NOMO-1 (cell line): ENCODE measurements at regions not wholly inside any gene's neighbourhood (a gene's known extent, or its start where the extent isn't known, plus 50 kb on each side); places are given as distances from the start of the nearest gene placed in this dataset.

Experiments
- DNase-seq, 2 experiments: peaks; one replicate each; lab custom pipeline; 2025; ENCODE audit not compliant: unreplicated experiment in 2 of 2; lab: John Stamatoyannopoulos, UW

- DNase-seq = no peak
Measured at GRCh38 chr10:131683281-131683861, 217.4 kb upstream of the PPP2R2D start.

- no peak for DNase-seq
Measured at GRCh38 chr10:131683941-131684340, 216.9 kb upstream of the PPP2R2D start.

GRCh38 chr10:131685007-131685406, 215.8 kb upstream of the PPP2R2D start:
- DNase-seq = no peak

DNA sequence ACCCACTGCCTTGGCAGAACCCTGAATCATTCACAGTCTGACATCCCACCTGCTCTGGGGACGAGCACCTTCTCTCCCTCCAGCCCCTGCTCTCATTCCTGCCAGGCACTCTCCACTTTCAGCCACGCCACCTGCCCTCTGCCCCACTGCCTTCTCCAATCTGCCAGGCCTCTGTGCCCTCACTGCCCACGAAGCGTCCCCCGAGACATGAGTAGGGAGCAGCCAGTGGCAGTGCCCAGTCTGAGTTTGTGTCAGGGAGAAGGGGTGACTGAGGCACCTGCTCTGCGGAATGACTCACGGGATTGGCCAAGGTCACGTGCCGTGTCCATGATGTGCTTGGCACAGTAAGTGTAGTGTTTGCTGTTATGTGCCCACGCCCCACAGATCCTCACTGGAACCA, 215.2 kb upstream of the PPP2R2D start:
- no peak for DNase-seq

DNA sequence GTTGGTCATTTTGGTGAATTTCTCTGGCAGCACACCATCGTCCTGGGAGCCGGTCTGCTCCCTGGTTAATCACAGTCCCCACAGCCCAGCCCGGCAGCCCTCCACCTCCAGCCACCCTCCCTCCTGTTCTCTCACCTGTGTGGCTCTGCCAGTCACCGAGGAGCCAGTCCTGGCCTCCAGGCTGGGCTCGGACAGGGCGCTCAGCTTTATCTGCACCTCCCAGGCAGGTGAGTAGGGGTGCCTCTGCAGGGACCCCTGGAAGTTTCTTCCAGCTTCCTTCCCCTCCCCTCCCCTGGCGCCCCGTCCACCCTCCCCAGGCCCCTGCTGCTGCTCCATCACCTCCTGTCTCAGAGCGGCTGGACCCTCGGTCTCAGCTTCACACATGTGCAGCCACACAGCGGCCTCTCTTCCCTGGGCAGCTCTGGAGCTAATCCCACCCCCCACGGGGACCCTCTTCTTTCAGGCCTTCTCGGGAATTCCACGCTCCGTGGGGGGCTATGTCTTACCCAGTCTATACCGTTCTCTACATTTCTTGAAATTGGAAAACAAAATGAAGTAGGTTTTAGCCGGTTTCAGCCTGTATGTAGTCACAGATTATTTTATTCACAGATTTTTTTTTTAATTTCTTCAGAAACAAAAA, 213.9 kb upstream of the PPP2R2D start:
- no peak for DNase-seq

- no peak for DNase-seq
Measured at GRCh38 chr10:131688304-131688703, 212.5 kb upstream of the PPP2R2D start.

DNA sequence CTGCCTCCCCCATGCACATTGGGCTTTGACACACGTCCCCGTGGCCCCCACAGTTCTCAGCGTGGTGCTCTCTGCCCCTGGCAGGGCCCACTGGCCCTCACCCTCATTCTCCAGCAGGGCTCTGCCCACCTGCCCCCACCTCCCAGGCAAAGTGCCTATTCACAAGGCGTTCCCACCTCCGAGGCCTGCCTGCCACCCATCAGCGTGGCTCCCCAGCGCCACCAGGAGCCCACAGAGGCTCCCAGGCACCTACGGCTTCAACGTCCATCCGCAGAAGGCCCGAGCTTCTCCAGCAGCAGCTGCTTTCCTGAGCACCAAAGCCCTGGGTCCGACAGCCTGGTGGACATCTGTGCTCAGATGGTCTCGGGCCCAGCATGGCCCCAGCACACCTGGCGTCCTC, 211.8 kb upstream of the PPP2R2D start:
- no peak for DNase-seq

DNA sequence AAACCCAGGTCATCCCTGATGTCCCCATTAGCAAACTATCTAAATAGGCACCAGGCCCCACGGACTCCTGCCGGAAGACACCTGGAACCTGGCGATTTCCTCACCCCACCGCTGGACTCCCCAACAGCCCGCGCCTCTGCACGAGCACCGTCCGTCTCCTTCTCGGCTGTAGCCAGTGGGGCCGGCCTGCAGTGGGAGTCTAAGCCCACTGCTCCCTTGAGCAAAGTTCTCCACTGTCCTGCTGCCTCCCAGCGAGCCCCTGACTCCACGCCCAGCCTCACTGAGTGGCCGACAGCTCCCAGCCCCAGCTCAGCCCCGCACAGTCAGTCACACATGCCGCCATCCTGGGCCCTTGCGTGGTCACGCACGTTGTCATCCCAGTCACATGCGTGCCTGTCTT, 211.3 kb upstream of the PPP2R2D start:
- DNase-seq = no peak

DNA sequence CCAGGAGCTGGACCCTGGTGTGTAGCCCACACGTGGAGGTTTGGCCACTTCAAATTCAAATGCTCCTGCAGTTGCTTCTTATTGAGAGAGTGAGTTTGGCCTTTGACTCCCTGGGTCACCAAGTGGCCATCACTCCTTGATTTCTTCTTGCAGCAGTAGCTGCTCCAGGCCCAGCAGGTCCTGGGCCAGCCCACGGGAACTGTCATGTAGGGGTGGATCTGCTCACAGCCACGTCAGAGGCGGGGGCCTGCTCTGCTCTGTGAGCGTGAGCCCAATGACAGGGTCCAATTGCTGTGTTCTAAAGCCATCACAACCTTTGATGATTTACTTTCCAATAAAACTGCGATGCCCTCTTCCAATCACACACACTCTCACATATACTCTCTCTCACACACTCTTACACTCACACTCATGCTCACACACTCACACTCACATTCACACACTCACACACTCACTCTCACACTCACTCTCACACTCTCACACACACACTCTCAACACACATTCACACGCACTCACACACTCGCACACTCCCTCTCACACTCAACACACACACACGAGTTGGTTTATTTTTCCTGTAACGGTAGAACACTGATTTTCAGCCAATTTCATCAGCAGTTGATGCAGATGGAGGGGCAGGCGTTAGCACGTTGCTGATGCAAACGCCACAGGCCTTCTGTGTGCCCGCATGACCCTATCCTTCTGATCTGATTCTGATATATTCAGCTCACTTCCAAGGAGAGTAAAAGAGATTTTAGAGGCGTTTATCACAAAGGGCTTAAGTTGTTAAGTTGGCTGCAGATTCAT, 210.7 kb upstream of the PPP2R2D start:
- no peak for DNase-seq

DNA sequence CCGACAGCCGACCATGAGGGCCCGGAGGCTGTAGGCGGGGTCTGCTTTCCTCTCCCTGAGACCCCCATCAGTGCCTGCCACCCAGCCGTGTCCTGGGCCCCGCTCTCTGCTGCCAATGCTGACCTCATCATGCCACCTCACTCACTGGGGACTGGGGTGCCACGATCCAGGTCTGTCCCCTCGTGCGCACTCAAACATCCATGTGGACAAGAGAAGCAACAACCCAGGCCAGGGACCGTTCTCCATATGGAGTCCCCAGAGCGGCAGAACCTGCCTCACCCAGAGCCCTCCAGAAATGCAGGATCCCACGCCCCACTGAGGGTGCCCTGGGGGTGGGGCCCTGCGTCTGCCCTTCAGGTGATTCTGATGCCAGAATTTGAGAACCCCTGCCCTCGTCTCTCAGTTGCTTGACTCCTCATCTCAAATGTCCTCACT, 210.0 kb upstream of the PPP2R2D start:
- DNase-seq = no peak

GRCh38 chr10:131691481-131692090, 209.2 kb upstream of the PPP2R2D start:
- DNase-seq = no peak

DNA sequence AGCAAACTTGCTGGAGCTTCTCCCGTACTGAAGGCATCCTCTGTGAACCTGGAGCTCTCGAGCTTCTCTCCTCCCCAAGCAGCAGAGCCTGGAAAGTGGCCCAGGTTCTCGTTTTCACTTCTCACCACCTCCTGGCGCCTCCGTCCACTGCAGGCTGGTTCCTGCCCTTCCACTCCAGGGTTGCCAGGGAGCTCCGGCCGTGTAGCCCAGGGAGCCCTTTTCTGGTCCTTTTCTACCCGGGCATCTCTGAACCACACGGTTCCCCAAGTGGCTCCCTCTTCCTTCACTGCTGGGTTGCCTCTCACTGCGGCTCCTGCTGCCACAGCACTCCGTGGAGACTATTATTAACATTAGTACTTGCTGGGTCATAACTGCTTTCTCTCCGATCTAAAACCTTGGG, 208.6 kb upstream of the PPP2R2D start:
- DNase-seq = no peak

DNA sequence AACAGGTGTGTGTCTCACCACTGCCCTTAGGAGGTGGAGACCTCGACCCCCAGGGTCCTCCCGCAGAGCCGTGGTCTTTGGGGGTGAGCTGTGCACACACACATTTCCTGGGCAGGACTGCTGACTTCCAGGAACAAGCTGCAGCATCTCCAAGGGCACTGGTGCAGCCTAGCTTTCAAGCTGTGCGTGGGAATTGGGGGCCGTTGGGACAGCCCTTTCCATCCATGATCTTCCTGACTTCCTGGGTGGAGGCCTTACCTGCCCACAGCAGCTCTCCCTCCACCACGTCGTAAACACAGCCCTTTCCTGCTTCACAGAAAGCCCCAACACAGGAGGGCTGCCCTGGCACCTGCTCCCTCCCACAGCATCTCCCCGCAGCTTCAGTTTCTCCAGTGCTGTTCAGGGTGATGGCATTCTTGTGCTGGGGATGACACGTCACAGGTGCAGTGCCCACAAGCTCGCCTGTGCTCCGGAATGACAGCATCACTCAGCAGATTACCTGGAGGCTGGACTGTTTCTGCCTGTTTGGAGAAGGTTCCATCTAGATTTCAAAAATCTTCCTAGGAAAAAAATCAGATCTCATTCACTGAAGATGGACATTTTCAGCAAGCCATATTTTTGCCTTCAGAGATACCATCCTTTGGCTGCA, 208.0 kb upstream of the PPP2R2D start:
- DNase-seq = no peak

GRCh38 chr10:131693766-131694165, 207.0 kb upstream of the PPP2R2D start:
- DNase-seq = no peak

DNA sequence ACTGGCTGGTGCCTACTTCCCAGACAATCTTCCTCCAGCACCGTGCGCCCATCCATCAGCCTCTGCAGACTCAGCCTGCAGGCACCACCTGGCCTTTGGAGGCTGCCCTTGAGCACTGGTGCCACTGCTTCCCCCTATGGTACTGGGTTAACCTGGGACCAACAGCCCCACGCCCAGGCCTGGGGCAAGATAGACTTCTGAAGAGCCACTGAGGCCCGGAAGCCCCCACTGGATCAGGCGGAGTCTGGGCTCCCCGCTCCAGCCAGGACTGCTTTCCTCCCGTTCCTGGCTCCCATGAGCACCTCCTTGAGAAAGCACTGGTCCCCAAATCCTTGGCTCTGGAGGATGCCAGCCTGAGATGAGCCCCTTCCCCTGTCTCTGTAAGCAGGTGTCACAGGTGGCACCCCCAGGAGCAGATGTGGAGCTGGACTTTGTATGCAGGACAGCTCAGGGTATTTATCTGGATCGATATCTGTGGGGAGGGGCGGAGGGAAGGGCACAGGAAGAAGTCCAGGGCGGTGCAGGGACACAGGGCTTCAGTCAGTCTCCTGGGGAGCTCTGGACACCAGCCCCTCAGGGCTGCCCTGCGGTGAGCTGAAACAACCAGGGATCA, 206.5 kb upstream of the PPP2R2D start:
- DNase-seq = no peak

DNA sequence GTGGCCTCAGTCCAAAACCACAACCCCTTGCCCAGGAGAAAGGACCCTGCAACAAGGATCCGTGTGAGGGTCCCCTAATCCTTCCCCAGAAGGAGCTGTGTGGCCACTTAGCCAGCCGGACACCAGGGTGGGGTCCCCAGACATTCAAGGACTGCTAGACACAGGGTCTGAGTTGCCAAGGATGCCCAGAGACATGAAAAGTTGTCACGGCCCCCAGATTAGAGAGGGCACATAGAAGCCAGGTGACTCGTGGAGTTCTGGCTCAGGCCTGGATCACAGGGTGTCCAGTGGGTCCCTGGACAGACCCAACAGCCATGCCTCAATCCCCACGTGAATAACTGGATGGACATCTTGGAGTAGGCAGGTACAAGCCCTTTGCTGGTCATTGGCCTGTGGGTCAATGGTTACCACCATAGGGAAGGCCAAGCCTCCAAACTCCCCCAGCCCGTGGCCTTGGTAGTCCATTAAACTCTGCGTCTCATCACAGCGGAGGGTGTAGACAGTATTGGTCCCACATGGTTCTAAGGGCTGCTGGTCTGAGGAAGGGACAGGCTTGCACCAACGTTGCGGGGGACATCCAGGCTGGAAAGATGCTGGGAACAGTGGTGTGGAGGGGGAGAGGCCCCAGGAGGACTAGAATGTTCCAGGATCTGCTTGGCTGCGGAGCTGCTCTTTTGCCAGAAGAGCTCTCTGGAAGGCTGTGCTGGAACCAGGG, 205.9 kb upstream of the PPP2R2D start:
- DNase-seq = no peak

GRCh38 chr10:131695496-131696165, 205.2 kb upstream of the PPP2R2D start:
- DNase-seq = no peak

GRCh38 chr10:131697476-131698128, 203.2 kb upstream of the PPP2R2D start:
- DNase-seq = no peak

- no peak for DNase-seq
Measured at GRCh38 chr10:131698232-131698631, 202.6 kb upstream of the PPP2R2D start.
